NCI-H69 (cell line): ENCODE measurements at regions not wholly inside any gene's neighbourhood (a gene's known extent, or its start where the extent isn't known, plus 50 kb on each side); places are given as distances from the start of the nearest gene placed in this dataset.
"Not testable (repeated sequence)": the region's sequence is repeated elsewhere in the genome, so short reads cannot be mapped to it uniquely, and the experiment has no call there.

Experiments used
- DNase-seq: peaks from one replicate; lab custom pipeline; 2025; lab: John Stamatoyannopoulos, UW

DNA sequence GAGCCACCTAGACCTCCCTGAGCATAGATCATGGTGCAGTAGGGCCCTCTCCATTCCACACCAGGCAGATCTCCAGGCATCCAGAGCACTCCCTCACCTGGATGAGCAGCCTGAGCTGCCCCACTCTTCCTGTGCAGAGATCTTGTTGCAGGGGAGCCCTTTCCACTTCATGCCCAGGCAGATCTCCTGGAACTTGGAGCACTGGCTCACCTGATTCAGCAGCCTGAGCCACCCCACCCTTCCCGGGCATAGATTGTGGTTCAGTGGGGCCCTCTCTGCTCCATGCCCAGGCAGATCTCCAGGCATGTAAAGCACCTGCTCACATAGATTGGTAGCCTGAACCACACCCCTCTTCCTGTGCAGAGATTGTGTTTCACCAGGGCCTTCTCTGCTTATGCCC is 78.0 kb downstream of the SEC16B start:
- DNase-seq: no peak

DNA sequence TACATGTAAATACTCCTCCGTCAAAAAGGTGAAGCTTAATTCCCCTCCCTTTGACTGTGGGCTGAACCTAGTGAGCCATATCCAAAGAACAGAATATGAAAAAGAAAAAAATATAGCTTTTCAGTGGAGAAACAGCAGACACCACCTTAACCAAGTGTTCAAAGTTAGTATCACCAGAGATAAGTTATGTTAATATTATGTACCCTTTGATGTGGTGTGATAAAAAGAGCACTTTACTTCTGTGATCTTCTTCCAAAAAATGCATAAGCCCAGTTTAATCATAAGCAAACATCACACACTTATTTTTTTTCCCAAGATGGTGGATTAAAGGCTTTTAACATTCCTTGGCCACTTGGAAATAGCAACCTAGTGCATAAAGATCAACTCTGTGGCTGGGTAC is 79.4 kb downstream of the SEC16B start:
- no peak for DNase-seq

DNA sequence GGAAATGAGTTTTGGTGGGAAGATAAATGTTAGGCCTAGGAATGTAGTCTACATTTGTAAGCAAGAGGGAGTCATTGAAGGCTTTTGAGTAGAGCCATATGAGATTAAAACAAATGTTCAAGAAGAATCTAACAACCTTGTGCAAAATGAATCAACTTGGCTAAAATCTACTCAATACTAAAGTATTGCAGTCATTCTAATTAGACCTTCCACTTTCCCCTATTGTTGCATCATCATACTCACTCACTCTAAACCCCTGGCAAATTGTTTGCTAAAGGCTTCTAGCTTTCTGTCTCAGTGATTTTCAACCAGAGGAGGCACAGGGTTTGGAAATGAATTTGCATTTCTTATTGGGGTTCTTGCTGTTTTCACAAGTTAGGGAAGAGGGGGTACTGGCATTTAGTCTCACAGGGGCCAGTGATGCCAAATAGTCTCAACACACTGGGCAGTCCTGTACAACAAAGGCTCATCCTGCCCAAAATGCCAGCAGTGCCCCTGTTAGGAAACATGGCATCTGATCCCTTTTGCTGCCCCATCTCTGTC is 85.3 kb downstream of the SEC16B start:
- DNase-seq: no peak

DNA sequence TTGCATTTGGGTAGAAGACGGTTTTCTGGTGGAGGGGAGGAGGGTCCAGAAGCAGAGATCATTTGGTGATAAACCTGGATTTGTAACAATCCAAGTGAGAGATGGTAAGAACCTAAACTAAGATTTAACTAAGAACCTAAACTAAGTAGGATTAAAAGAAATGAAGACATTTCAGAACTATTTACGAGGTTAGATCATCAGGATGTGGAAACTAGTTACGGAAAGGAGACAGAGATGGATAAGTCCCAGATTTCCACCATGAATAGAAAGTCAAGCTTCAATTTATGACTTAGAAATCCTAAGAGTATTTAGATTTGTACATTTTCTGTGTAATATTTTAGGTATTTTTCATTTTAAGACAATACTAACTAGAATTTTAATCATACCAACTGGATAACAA is 86.3 kb downstream of the SEC16B start:
- no peak for DNase-seq

DNA sequence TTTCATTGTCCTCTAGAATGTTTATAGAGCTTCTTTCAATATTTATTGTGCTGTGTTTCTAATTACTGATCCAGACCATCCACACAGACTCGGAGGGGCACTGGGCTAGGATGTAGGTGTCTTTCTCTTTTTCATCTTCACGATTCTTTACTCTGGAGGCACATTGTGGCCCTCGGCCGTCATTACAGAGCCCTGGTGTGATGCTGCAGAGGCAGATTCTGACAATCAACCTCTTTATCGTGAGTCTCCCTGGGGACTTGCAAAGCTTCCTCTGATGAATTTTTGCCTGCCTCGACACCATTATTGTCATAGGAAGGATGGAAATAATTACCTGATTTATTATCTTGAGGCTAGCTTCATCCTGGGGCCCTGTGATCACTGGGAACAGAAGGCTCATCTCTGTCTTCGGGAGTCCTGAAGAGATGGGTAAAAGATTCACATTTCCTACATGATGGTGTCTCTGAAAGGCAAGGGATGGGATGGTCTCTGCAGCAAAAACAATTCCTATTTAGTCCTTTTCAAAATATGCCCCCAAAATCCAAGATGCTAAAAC is 89.4 kb downstream of the SEC16B start:
- peak; percentile 77 for DNase-seq

DNA sequence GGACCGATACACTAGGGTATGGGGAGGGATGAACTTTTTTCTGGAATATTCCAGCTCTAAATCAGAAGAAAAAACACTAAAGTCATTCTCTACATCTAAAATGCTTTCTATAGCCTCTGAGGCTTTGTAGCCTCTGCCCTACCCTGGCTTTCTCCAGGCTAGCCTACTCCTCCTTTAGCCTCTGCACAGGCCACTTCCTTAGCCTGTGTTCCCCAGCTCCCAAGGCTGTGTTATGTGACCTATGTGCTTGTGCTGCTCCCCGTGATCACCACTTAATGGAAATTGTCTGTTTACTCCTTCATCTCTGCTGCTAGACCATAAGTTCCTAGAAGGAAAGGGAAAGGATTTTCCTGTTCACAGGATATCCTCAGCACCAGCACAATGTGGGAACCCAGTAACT is 92.8 kb downstream of the SEC16B start:
- no peak for DNase-seq

DNA sequence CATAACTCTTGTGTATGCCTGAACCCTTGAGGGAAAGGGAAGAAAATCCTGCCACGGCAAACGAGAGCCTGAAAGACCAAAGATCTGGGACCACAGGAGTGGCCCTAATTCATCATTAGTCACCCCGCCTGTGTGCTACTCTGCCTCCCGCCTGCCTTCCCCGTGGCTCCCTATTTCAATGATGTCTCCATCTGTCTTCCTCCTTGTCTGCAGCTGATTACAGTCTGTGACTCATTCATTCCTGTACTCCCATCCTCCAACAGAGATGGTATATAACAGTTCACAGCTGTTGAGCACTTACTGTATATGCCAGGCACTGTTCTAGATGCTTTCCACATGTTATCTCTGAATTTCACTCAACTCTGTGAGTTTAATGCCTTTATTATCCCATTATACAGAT is 96.6 kb downstream of the SEC16B start:
- peak; percentile 84 for DNase-seq

DNA sequence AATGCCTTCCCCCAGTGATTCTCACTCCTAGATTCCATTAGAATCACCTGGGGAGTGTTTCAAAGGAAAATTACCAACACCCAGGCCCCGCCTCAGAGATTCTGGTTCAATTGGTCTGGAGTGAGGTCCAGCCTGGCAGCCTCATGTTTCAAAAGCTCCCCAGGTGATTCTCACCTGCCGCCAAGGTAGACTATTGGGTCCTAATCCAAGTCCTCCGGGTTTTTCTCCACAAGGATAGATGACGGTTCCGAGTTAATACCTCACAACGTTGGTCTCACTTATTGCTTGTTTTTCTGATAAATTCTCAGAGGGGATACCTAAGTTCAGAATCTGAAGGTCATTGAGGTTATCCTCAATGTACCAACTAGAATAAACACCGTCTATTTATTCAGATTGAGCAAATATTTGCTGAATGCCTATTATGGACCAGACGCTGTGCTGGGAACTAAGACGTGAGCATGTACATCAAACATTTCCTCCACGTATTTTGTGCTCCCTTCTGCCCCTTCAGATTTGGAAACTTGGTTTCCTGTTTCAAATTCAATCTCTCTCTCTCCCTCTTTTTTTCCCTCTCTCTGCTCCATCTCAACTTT is 97.5 kb downstream of the SEC16B start:
- DNase-seq: peak; percentile 87

DNA sequence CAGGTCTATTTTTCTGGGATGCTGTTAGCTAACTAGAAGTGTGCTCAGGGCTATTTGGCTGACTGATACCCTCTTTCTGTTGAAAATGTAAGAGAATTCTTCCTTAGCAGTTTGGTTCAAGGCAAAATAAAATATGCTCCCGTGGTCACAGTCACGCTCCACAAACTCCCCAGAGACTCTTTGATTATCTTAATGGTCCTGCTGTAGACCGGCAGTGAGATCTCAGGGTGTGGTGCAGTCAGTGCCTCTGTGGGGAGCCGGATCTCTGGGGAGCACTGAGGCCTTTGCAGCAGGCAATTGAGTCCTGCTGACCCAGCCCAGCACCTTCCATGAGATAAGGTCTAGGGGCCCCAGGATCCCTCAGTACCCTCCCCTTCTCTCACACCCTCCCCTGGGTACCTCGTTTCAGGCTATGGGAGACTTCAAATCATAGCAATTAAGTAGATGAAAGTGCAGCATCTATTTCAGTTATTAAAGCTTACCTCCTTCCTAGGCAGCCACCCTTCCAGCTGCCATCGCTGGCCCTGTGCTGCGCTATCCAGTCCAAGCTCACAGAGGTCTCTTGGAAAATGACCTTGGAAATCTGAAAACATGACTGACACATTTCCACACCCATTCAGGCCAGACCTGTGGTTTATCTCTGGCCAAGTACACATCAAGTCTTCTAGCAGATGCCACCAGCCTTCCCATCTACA is 98.1 kb downstream of the SEC16B start:
- peak; percentile 66 for DNase-seq

DNA sequence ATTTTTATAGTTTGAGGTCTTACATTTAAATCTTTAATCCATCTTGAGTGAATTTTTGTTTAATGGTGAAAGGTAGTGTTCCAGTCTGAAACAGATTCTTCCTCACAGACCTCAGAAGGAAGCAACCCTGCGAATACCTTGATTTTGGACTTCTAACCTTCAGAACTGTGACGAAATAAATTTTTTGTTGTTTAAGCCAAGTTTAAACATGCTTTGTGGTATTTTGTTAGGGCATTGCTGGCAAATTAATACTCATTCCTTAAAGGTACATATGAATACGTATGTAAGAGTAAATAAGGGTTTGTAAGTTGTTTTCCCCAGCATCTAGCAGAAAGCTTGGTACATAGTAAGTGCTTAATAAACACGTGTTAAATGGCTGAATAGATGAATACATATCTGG is 100.3 kb downstream of the SEC16B start:
- no peak for DNase-seq

DNA sequence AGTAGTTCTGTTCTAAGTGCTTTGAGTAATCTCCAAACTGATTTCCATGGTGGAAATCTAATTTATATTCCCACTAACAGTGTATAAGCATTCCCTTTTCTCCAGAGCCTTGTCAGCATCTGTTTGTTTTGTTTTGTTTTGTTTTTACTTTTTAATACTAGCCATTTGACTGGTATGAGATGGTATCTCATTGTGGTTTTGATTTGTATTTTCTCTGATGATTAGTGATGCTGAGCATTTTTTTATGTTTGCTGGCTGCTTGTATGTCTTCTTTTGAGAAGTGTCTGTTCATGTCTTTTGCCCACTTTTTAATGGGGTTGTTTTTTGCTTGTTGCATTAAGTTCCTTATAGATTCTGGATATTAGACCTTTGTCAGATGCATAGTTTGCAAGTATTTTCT is 100.8 kb downstream of the SEC16B start:
- not testable (repeated sequence) for DNase-seq

DNA sequence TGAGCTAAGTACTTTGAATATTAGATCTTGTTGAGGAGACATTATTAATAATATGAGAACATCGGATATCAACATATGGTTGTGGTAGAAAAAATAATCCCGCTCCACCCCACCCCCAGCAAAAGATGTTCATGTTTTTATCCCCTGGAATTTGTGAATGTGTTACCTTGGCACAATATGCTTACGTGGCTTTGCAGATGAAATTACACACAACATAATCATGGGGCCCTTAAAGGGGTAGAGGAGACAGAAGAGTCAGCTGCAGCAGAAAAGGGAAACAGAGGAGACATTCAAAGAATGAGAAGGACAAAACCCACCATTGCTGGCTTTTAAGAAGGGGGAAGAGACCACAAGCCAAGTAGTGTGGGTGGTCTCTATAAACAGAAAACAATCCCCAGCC is 104.1 kb downstream of the SEC16B start:
- no peak for DNase-seq

DNA sequence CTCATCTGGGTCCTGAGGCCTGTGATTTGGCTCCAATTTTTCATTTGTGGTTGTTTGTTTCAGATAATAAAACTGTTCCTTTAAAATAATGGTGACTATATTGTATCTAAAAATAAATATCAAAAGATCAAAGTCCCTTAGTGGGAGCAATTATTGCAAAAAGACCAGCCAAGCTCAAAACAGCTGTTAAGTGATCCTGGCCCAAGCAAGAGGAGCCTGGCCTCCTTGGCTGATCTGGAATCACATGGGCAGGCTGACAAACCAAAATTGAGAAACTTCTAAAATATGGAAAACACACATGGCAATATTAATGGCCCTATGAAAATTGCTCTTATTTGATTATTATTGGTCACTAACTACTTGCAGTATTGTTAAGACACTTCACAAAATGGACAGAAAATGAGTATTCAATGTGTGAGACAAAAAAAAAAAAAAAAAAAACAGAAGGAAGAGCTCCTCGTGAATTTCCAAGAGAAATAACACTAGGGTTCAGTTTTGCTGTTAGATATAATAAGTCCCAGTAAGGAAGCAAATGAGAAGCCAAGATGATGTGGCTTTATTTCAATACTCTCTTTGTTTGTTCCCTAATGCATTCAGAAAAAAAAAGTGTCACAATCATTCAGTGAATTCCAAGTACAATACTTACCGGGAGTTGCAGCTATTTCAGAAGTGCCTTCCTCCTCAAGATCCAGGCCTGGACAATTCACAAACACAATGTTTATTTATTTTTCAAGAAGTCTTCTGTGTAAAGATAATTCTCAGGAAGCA is 105.1 kb downstream of the SEC16B start:
- DNase-seq: no peak

DNA sequence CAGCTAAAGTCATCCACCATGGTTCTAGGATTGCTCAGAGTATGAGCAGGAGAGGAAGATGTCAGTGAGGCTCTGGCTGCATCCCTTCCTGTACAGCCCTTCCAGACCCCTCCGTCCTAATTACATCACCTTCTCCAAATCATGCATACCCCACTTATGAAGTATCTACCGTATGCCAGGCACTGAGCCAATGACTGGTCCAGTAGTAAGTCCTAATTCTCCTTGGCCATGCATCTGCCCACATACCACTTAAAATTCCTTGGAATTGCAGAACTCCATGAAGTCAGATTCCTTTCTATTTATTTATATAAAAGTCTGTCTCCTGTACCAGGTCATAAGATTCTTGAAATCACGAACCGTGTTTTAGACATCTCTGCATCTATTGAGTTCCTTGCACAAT is 106.1 kb downstream of the SEC16B start:
- no peak for DNase-seq

DNA sequence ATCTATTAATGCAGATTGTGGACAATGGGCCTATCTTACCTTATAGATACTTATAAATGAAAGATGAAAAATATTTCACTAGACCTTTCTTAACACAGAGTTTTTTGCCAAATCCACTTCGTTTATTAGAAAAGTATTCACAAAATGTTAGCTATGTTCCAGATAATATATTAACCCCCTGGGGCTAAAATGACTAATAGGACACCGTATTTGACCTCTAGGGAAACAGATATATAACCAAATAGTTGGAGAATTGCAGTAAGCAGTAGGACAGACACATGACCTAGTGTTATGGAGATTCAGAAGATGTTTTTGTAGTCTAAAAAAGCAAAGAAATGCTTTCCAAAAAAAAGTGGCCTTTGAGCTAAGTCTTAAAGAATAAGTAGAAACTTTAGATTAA is 106.9 kb downstream of the SEC16B start:
- no peak for DNase-seq

DNA sequence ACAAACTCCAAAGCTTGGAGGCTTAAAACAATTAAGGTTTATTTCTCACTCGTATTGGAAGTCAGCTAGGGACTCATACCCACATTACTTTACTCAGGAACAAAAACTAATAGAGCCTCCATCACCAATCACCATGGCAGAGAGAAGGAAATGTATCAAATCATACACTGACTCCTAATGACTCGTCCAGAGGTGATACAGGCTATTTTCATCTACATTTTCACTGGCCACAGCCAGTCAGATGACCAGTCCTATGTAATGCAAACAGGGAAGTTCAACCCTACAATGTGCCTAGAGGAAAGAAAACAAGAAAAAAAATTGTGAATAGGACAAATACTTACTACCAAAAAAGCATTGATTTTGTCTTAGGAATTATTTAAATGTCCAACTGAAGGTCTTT is 110.3 kb downstream of the SEC16B start:
- no peak for DNase-seq

DNA sequence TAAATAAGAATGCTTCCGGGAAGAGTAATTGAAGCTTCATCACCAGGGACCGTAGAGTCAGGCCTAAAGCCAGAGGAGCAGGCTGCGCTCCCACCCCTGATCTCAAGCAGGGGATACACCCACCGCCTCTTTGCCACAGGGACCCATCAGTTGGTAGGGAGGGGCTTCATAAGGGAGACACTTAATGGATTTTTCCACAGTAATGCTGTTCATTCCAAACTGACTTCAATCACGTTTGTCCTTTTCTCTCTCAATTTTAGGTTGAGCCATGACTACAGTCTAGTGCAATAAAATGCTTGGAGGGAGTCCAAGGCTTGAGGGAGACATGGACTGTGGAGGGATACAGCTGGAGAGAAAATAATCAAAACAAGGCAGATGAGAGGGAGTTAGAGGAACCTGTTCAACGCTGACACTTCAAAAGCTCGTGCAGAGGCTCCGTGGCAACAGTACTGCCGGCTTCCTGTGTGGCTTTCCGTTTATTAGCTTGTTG is 111.5 kb downstream of the SEC16B start:
- peak; percentile 24 for DNase-seq

DNA sequence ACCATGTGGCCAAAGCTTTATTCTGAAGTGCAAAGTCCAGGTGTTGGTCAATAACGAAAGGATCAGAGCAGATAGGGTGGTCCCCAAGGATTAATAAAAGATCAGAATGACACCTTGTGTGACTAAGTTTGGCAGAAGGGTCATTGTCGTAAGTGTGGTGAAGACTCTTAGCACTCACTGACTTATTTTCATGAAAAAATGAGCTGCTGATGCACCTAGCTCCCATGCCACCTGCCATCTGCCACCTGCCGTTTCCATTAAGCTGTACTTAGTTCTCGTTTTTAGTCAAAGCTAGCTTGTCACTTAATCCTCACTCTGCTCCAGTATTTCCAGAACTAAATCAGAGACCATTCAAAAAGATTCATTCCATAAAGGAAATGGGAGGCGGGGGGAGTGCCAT is 112.6 kb downstream of the SEC16B start:
- no peak for DNase-seq

DNA sequence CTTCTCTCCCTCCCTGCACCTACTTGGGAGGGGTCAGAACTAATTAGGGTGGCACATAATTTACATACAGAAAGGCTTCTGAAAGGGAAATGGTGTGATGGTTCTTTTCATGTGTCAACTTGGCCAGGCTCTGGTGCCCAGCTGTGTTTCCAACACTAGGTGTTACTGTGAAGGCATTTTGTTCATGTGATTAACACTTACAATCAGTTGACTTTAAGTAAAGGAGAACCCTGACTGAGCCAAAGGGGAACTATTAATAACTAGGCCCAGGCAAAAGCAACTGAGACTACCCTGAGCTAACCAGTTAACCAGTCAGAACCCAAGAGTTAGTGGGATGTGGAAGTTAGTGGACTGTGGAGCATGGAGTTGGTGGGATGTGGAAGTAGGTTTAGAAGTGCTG is 114.9 kb downstream of the SEC16B start:
- DNase-seq: peak; percentile 6

DNA sequence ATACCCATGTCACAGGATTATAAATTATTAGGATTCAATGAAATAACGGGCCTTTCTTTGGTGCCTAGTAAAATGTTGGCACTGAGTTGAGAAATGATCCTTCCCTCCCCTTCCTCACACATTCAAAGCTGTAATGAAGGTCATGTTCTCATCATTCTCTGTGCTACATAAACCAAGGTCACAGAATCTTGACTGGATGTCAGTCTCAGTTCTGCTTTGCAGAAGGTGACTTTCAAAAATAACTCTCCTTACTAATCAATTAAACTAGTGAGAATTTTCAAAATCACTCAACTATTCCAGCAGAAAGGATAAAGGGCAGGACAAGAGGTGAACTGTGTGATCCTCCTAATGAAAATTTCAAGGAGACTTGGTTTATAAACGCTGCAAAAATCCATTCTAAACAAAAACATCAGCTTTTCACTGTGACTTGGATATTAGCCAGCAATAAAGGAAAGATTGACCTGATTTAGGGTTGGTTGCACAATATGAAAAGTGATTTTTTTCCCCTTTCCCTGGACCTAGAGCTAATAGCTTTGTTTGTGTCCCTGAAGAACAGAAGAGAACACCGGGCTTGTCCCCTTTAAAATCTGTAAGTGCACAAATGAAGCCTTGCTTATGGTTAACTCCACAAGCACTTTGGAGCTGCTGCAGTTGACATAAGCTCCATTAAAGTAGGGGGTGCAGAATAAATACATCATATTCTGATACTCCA is 120.1 kb downstream of the SEC16B start:
- DNase-seq: no peak

DNA sequence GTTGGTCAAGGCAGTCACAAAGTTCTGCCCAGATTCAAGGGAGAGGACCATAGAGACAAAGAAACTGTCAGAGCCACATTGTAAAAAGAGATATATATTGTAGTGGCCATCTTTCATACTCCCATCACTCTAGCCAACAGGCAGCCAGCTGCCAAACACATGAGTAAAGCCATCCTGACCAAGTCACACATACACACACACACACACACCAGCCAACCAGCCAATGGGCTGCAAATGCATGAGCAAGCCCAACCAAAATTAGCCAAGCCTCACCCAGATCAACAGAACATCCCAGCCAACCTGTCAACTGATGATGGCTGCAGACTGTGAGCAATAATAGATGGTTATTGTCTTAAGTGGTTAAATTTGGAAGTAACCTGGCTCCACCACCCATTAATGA is 120.7 kb downstream of the SEC16B start:
- peak; percentile 15 for DNase-seq

DNA sequence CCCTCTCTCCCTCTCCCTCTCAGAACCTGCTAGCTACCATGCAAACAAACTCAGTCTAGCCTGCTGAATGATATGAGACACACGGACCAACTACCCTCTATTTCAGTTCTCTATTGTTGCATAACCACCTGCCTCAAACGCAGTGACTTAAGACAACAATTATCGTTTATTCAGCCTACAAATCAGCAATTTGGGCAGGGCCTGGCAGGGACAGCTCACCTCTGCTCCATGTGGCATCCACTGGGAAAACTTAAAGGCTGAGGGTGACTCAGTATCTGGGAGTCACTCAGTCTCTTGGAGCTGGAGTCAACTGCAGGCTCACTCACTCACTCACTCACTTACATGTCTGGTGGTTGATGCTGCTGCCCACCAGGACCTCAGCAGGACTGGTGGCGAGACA is 121.3 kb downstream of the SEC16B start:
- DNase-seq: peak; percentile 43
